IMR-90 (cell line): ENCODE measurements at regions not wholly inside any gene's neighbourhood (a gene's known extent, or its start where the extent isn't known, plus 50 kb on each side); places are given as distances from the start of the nearest gene placed in this dataset.

Experiments used
- ATAC-seq: fragments of 200-7000 bp; cut with Tn5 transposase; 2 replicates; pipeline ENCODE4 v1.9.1; 2020; ENCODE audit warnings: low read depth, mild to moderate bottlenecking, moderate library complexity
- BruUV-seq: library from RNA; stranded (reverse); fragments of 400-500 nt; replicated peaks from 2 replicates; lab custom pipeline; 2021; lab: Mats Ljungman, UMichigan
- CTCF ChIA-PET: fragments of 300-600 bp; formaldehyde crosslinking; extraction: SDS; loops from one replicate; lab custom pipeline; 2021; ENCODE audit warnings: antibody characterized with exemption; lab: Yijun Ruan, JAX
- POLR2A ChIA-PET: fragments of 300-600 bp; sonication (Branson Sonifier 250); formaldehyde crosslinking; loops from one replicate; lab custom pipeline; 2022; ENCODE audit warnings: antibody characterized with exemption; ENCODE audit not compliant: unreplicated experiment; lab: Charles Lee
- DNase-seq: peaks from one replicate; pipeline ENCODE4 v3.0.0; 2013
- H2AFZ ChIP-seq: replicated peaks from 2 replicates; pipeline ENCODE3; 2013; ENCODE audit warnings: low read length, mild to moderate bottlenecking; ENCODE audit not compliant: poor library complexity
- H2AK5ac ChIP-seq: 2 replicates; pipeline ENCODE4 v1.6.1; 2013; ENCODE audit warnings: low read depth, low read length, inconsistent platforms
- H2AK9ac ChIP-seq: replicated peaks from 2 replicates; pipeline ENCODE3; 2013; ENCODE audit warnings: mild to moderate bottlenecking, low read depth, low read length, moderate library complexity; ENCODE audit not compliant: poor library complexity
- H2BK120ac ChIP-seq: 2 replicates; pipeline ENCODE4 v1.6.1; 2013; ENCODE audit warnings: low read depth, low read length, inconsistent platforms
- H2BK15ac ChIP-seq: 3 replicates; pipeline ENCODE4 v1.6.1; 2013; ENCODE audit warnings: low read depth, low read length, inconsistent platforms
- H2BK20ac ChIP-seq: 2 replicates; pipeline ENCODE4 v1.6.1; 2013; ENCODE audit warnings: low read depth, mild to moderate bottlenecking, inconsistent platforms, low read length, moderate library complexity
- H2BK5ac ChIP-seq: 2 replicates; pipeline ENCODE4 v1.6.1; 2013; ENCODE audit warnings: mild to moderate bottlenecking, low read depth, low read length, inconsistent platforms; ENCODE audit not compliant: poor library complexity, severe bottlenecking
- H3K14ac ChIP-seq: replicated peaks from 2 replicates; pipeline ENCODE4 v1.6.1; 2013; ENCODE audit warnings: low read depth, low read length, inconsistent platforms
- H3K18ac ChIP-seq: 2 replicates; pipeline ENCODE4 v1.6.1; 2013; ENCODE audit warnings: low read depth, low read length, control low read depth
- H3K23ac ChIP-seq: 2 replicates; pipeline ENCODE4 v1.6.1; 2013; ENCODE audit warnings: low read depth, low read length, inconsistent platforms
- H3K27ac ChIP-seq: 2 replicates; pipeline ENCODE4 v1.5.1; 2013; ENCODE audit warnings: mild to moderate bottlenecking, control low read depth, low read length; ENCODE audit not compliant: insufficient read depth
- H3K27me3 ChIP-seq: 2 replicates; pipeline ENCODE4 v1.6.1; 2013; ENCODE audit warnings: low read length; ENCODE audit not compliant: control insufficient read depth, insufficient read depth
- H3K36me3 ChIP-seq: 2 replicates; pipeline ENCODE4 v1.6.1; 2013; ENCODE audit warnings: low read length, mixed read lengths; ENCODE audit not compliant: control insufficient read depth, insufficient read depth
- H3K4ac ChIP-seq: 2 replicates; pipeline ENCODE4 v1.6.1; 2013; ENCODE audit warnings: low read depth, low read length, inconsistent platforms
- H3K4me1 ChIP-seq: 2 replicates; pipeline ENCODE4 v1.6.1; 2013; ENCODE audit warnings: low read length, mixed read lengths; ENCODE audit not compliant: control insufficient read depth, insufficient read depth
- H3K4me2 ChIP-seq: 2 replicates; pipeline ENCODE4 v1.6.1; 2013; ENCODE audit warnings: low read depth, mild to moderate bottlenecking, control low read depth, low read length, moderate library complexity
- H3K4me3 ChIP-seq: 2 replicates; pipeline ENCODE4 v1.5.1; 2013; ENCODE audit warnings: low read depth, mild to moderate bottlenecking, control low read depth, low read length, moderate library complexity; ENCODE audit not compliant: insufficient read depth
- H3K56ac ChIP-seq: 2 replicates; pipeline ENCODE4 v1.6.1; 2013; ENCODE audit warnings: low read length, inconsistent platforms; ENCODE audit not compliant: insufficient read depth; ENCODE audit errors: extremely low read depth
- H3K79me1 ChIP-seq, 2 experiments: 2 replicates each; pipeline ENCODE4 v1.6.1; 2013; ENCODE audit warnings: low read length in 2 of 2, inconsistent platforms in 1 of 2, low read depth in 1 of 2
- H3K9ac ChIP-seq: 2 replicates; pipeline ENCODE4 v1.6.1; 2013; ENCODE audit warnings: low read depth, low read length, control low read depth
- H3K9me1 ChIP-seq: 2 replicates; pipeline ENCODE4 v1.6.1; 2013; ENCODE audit warnings: low read length, inconsistent platforms; ENCODE audit not compliant: insufficient read depth
- H3K9me3 ChIP-seq: 2 replicates; pipeline ENCODE4 v1.6.1; 2013; ENCODE audit warnings: low read length; ENCODE audit not compliant: control insufficient read depth, insufficient read depth
- H4K20me1 ChIP-seq: 2 replicates; pipeline ENCODE4 v1.6.1; 2013; ENCODE audit warnings: low read length, inconsistent platforms; ENCODE audit not compliant: insufficient read depth
- H4K5ac ChIP-seq: 2 replicates; pipeline ENCODE4 v1.6.1; 2013; ENCODE audit warnings: mild to moderate bottlenecking, low read depth, low read length, control low read depth
- H4K8ac ChIP-seq, 2 experiments: 2 replicates each; pipeline ENCODE4 v1.6.1; 2013; ENCODE audit warnings: low read depth in 2 of 2, low read length in 2 of 2, control low read depth in 1 of 2, inconsistent platforms in 1 of 2
- H4K91ac ChIP-seq: 2 replicates; pipeline ENCODE4 v1.6.1; 2013; ENCODE audit warnings: low read depth, low read length, inconsistent platforms; ENCODE audit not compliant: insufficient read depth
- BHLHE40 ChIP-seq: fragments of 150-350 bp; IDR thresholded peaks from 2 replicates; pipeline ENCODE4 v1.6.1; 2016; ENCODE audit warnings: mild to moderate bottlenecking, low read depth, low read length
- CEBPB ChIP-seq: IDR thresholded peaks from 2 replicates; pipeline ENCODE4 v1.6.1; 2012; ENCODE audit warnings: low read depth, low read length, improper control_type of control experiment
- ELK1 ChIP-seq: fragments of 150-350 bp; IDR thresholded peaks from 2 replicates; pipeline ENCODE4 v1.6.1; 2016; ENCODE audit warnings: low read depth, mild to moderate bottlenecking, low read length, moderate library complexity, borderline replicate concordance
- MAZ ChIP-seq: IDR thresholded peaks from 2 replicates; pipeline ENCODE4 v1.6.1; 2012; ENCODE audit warnings: low read depth, mild to moderate bottlenecking, low read length, improper control_type of control experiment, moderate library complexity, borderline replicate concordance
- NFE2L2 ChIP-seq: fragments of 150-350 bp; IDR thresholded peaks from 2 replicates; pipeline ENCODE4 v1.6.1; 2016; ENCODE audit warnings: low read depth, mild to moderate bottlenecking, low read length
- POLR2A ChIP-seq: IDR thresholded peaks from 2 replicates; pipeline ENCODE4 v1.6.1; 2012; ENCODE audit warnings: mild to moderate bottlenecking, low read depth, low read length
- USF2 ChIP-seq: fragments of 150-350 bp; IDR thresholded peaks from 2 replicates; pipeline ENCODE4 v1.6.1; 2017; ENCODE audit warnings: mild to moderate bottlenecking, antibody characterized with exemption, low read length, low read depth
- WGBS, 2 experiments: methylation state at CpG; one replicate each; pipeline versions ENCODE4 v1.1.5 to v1.1.7; 2013; ENCODE audit warnings: missing lambda C conversion rate in 2 of 2; ENCODE audit not compliant: insufficient read length in 1 of 2; ENCODE audit errors: extremely low coverage in 2 of 2; 5-methylcytosine and 5-hydroxymethylcytosine counted together
- dilution Hi-C: fragments of 300-500 bp; cut with HindIII; formaldehyde crosslinking; loops from one replicate; pipeline ENCODE4 v1.14.3; 2018; ENCODE audit warnings: low sequenced_read_pairs; ENCODE audit not compliant: unreplicated experiment
- in situ Hi-C: fragments of 300-500 bp; cut with MboI; formaldehyde crosslinking; loops from 3 replicates; pipeline ENCODE4 v1.14.3; 2019; ENCODE audit warnings: low sequenced_read_pairs, inconsistent platforms, mixed read lengths
- intact Hi-C: fragments of 100-400 bp; cut with micrococcal nuclease; formaldehyde crosslinking; loops from 2 replicates; pipeline ENCODE4 v1.10.0; 2022

- H3K4me3 ChIP-seq: no peak overlapping the region
- no peaks in the 10 kb centered on the region for H4K20me1 ChIP-seq
- DNase-seq (no peak), ATAC-seq (no peak)
- no peaks in the 10 kb centered on the region for H3K9me1 ChIP-seq
- TF ChIP-seq POLR2A (no peak), ELK1 (no peak), MAZ (no peak), USF2 (no peak), NFE2L2 (no peak), BHLHE40 (no peak), CEBPB (no peak)
- WGBS, 2 experiments: 100% methylated on average over 1 of the region's 6 CpGs; no CpG with 5 or more reads in 1 of the 2 experiments
- peak overlapping the region; percentile 47; the same call in 1 of the 2 replicates for H2AK5ac ChIP-seq
- H4K5ac ChIP-seq: no peak overlapping the region
- H2AFZ ChIP-seq: peak overlapping the region; percentile 24
- H3K27ac ChIP-seq: no peak overlapping the region
- no peak overlapping the region for H3K9ac ChIP-seq
- ChIA-PET CTCF (no interaction called here), POLR2A (no interaction called here)
- intact Hi-C loops (no loop called here), in situ Hi-C loops (no loop called here), dilution Hi-C loops (no loop called here)
- H3K18ac ChIP-seq: no peak overlapping the region
- H2BK120ac ChIP-seq: peak overlapping the region; percentile 20; the same call in 1 of the 2 replicates
- no peak overlapping the region for H3K4me2 ChIP-seq
- no peak overlapping the region for H2AK9ac ChIP-seq
- peak overlapping the region; percentile 2; the same call in 1 of the 2 replicates for H2BK20ac ChIP-seq
- H3K14ac ChIP-seq: no peak overlapping the region; the same call in 1 of the 2 replicates
- H3K56ac ChIP-seq: no peak overlapping the region
- 0 out of 2 replicates have a peak overlapping the region, but pooled peaks have one; percentile 11 for H4K91ac ChIP-seq
- H2BK15ac ChIP-seq: peak overlapping the region; percentile 13; the same call in 1 of the 3 replicates
- no peaks in the 10 kb centered on the region for H3K9me3 ChIP-seq
- no peaks in the 10 kb centered on the region for H3K79me1 ChIP-seq
- no TSS peak for BruUV-seq
- H4K8ac ChIP-seq: peak overlapping the region in 1 of 2 experiments; percentile 21; a peak in 2 of 4 replicates
- H3K27me3 ChIP-seq: peaks cover 2% of the 10 kb centered on the region; the same call in 1 of the 2 replicates
- no peak overlapping the region for H2BK5ac ChIP-seq
- no peaks in the 10 kb centered on the region for H3K36me3 ChIP-seq
- no peak overlapping the region for H3K4ac ChIP-seq
- no peak overlapping the region for H3K23ac ChIP-seq
- H3K4me1 ChIP-seq: peaks cover 3% of the 10 kb centered on the region; the same call in 1 of the 2 replicates
Observed at GRCh38 chr18:55136258-55136657, 177.0 kb upstream of the CCDC68 start.
